Pancreas (tissue), 10 donors: ENCODE measurements at regions not wholly inside any gene's neighbourhood (a gene's known extent, or its start where the extent isn't known, plus 50 kb on each side); places are given as distances from the start of the nearest gene placed in this dataset.

Source experiments
- ATAC-seq, 4 donors: fragments of 200-7000 bp; cut with Tn5 transposase; one replicate each; pipeline versions ENCODE4 v1.8.0 to v1.9.1; 2020; ENCODE audit warnings: mild to moderate bottlenecking in 4 of 4, moderate library complexity in 4 of 4
- DNase-seq, 6 donors: peaks; one replicate each; pipeline ENCODE4 v3.0.0-alpha.2; 2020
- FAIRE-seq: peaks from 2 replicates; lab custom pipeline; 2012; peaks lifted over from hg19 to GRCh38; lab: Jason Lieb, UNC
- H3K27ac ChIP-seq, 4 donors: fragments of 200-600 bp; sonication (generic); 1 replicate in 3 of 4; 2 replicates in 1 of 4; pipeline versions ENCODE4 v1.5.0 to v1.8.0; 2020
- H3K27me3 ChIP-seq, 4 donors: fragments of 200-600 bp; one replicate each; pipeline ENCODE4 v1.8.0; 2021
- H3K36me3 ChIP-seq, 3 donors: fragments of 200-600 bp; sonication (generic) in 1 of 3; one replicate each; pipeline versions ENCODE4 v1.5.0 to v1.8.0; 2020 to 2021
- H3K4me1 ChIP-seq, 3 donors: fragments of 200-600 bp; one replicate each; pipeline ENCODE4 v1.8.0; 2021
- H3K4me3 ChIP-seq, 4 donors: fragments of 200-600 bp; sonication (generic) in 2 of 4; one replicate each; pipeline versions ENCODE4 v1.5.0 to v1.8.0; 2020 to 2021
- H3K9me3 ChIP-seq, 4 donors: fragments of 200-600 bp; one replicate each; pipeline ENCODE4 v1.8.0; 2021
- WGBS, 2 donors: extraction: QIAGEN DNeasy Blood & Tissue Kit; methylation state at CpG; one replicate each; pipeline ENCODE4 v1.1.7; 2013; 5-methylcytosine and 5-hydroxymethylcytosine counted together
- intact Hi-C, 3 donors: fragments of 100-400 bp; cut with DNase I; formaldehyde crosslinking; loops; one replicate each; pipeline versions ENCODE4 v1.11.1 to v1.14.2; 2022
- TF ChIP-seq, protein P1 (sequence below), 4 donors: fragments of 200-600 bp; sonication (generic) in 3 of 4; IDR thresholded peaks; one replicate each; pipeline versions ENCODE4 v1.5.0 to v1.8.0; 2021; ENCODE audit warnings: antibody characterized with exemption in 4 of 4
- donor health status: healthy with polysubstance abuse.
- donor health status: DM: no; HTN: no; CAD: no; lungs with moderate emphysema.
- donor health status: DM: no; HTN: no; CAD: no.
- donor health status: control.
- donor health status: control.
- donor health status: Bipolar disorder and iron deficiency.
- donor health status: DM: yes; HTN: yes; CAD: no.
- donor health status: DM: no; HTN: no; CAD: no.
- donor health status: DM: no; HTN: no; CAD: no.
- donor health status: DM: yes; HTN: yes; CAD: no.

- Histone ChIP-seq H3K36me3 (no peaks in the 10 kb centered on the region), H3K4me1 (no peaks in the 10 kb centered on the region), H3K4me3 (no peak overlapping the region), H3K27me3 (no peaks in the 10 kb centered on the region), H3K27ac (no peak overlapping the region), H3K9me3 (no peaks in the 10 kb centered on the region)
- intact Hi-C loops = no loop called here
- no peak for ATAC-seq
- TF ChIP-seq, protein P1, sequence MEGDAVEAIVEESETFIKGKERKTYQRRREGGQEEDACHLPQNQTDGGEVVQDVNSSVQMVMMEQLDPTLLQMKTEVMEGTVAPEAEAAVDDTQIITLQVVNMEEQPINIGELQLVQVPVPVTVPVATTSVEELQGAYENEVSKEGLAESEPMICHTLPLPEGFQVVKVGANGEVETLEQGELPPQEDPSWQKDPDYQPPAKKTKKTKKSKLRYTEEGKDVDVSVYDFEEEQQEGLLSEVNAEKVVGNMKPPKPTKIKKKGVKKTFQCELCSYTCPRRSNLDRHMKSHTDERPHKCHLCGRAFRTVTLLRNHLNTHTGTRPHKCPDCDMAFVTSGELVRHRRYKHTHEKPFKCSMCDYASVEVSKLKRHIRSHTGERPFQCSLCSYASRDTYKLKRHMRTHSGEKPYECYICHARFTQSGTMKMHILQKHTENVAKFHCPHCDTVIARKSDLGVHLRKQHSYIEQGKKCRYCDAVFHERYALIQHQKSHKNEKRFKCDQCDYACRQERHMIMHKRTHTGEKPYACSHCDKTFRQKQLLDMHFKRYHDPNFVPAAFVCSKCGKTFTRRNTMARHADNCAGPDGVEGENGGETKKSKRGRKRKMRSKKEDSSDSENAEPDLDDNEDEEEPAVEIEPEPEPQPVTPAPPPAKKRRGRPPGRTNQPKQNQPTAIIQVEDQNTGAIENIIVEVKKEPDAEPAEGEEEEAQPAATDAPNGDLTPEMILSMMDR (IDR thresholded peaks at IDR 0.05) = no peak
- no peak for DNase-seq
- FAIRE-seq = no peak
Measured at GRCh38 chr3:34381243-34381642, 582.8 kb downstream of the PDCD6IP start.

DNA sequence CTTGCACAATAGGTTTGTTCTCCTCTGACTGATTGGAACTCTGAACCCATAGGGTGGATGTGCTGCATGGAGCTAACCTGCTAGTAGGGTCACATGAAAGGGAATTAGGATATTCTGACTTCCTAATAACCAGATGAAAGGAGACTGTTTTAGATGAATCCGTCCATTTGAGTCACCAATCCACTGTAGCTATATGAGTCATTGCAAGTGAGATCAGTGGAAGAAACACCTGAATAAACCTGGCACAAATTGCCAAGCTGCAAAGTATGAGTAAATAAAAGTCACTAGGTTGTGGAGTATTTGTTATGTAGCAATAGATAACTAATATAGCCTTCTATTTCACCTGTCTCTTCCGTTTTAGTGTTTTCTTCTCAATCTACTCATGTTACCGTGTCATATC lies 584.4 kb downstream of the PDCD6IP start:
- H3K36me3 ChIP-seq = no peaks in the 10 kb centered on the region
- no peak overlapping the region for H3K27ac ChIP-seq
- TF ChIP-seq, protein P1 (IDR thresholded peaks at IDR 0.05) = no peak
- peak in 2 of 6 donors; percentile 3 to 15 for DNase-seq
- no peaks in the 10 kb centered on the region for H3K27me3 ChIP-seq
- H3K4me1 ChIP-seq = no peaks in the 10 kb centered on the region
- 25 to 28% methylated on average over 3 of the region's 3 CpGs for WGBS, 2 donors
- intact Hi-C loops = no loop called here
- FAIRE-seq = no peak
- no peaks in the 10 kb centered on the region for H3K9me3 ChIP-seq
- ATAC-seq = peak; percentile 70 to 92 (median 82)
- no peak overlapping the region for H3K4me3 ChIP-seq

- Histone ChIP-seq H3K27me3 (no peaks in the 10 kb centered on the region), H3K36me3 (no peaks in the 10 kb centered on the region), H3K9me3 (no peaks in the 10 kb centered on the region), H3K27ac (no peak overlapping the region), H3K4me3 (no peak overlapping the region), H3K4me1 (no peaks in the 10 kb centered on the region)
- no peak for ATAC-seq
- FAIRE-seq = no peak
- intact Hi-C loops = no loop called here
- TF ChIP-seq, protein P1 (IDR thresholded peaks at IDR 0.05) = no peak
- no peak for DNase-seq
Measured at GRCh38 chr3:34386309-34386708, 587.9 kb downstream of the PDCD6IP start.

DNA sequence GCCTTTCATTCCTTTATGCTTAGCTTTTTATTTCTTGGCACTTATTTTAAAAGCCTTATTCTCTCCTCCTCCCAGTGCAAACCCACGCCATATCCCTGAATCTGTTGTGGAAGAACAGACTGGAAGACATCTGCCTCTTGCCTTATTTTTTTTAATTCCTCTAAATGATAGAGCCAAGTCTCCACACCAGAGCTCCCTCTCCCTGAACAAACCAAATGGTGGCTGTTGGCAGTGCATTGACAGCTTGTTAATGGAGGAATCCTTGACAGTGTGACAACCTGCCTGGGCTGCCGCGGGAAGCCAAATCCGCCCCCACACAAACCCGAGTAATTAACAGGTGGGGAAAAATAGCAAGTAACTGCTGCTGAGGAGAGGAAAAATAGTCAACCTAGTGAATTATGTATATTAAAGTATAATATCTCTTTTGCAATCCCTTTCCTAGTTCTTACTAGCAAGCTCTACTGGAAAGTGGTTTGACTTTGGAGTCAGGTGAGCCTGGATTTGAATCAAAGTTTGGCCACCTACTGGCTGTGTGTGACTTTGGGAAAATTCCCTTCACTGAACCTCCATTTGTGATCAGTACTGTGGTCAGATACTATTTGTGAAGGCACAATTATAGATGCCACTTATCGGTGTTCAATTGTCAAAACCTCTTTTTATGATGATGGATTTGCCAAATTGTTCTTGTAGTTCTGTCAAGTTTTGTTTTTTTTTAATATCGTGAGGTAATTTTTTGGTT lies 589.6 kb downstream of the PDCD6IP start:
- peak in 1 of 6 donors; percentile 10 for DNase-seq
- no peaks in the 10 kb centered on the region for H3K4me1 ChIP-seq
- WGBS, 2 donors = 56 to 59% methylated on average over 7 of the region's 7 CpGs
- no peak overlapping the region for H3K27ac ChIP-seq
- ATAC-seq = no peak
- H3K9me3 ChIP-seq = no peaks in the 10 kb centered on the region
- FAIRE-seq = no peak
- H3K36me3 ChIP-seq = no peaks in the 10 kb centered on the region
- intact Hi-C loops = no loop called here
- H3K27me3 ChIP-seq = no peaks in the 10 kb centered on the region
- TF ChIP-seq, protein P1 (IDR thresholded peaks at IDR 0.05) = no peak
- H3K4me3 ChIP-seq = no peak overlapping the region

GRCh38 chr3:34388830-34389229 lies 590.4 kb downstream of the PDCD6IP start:
- ATAC-seq = no peak
- no peak for DNase-seq
- no peaks in the 10 kb centered on the region for H3K36me3 ChIP-seq
- no peaks in the 10 kb centered on the region for H3K4me1 ChIP-seq
- no peak for FAIRE-seq
- no peak overlapping the region for H3K27ac ChIP-seq
- 40 to 48% methylated on average over 2 of the region's 2 CpGs for WGBS, 2 donors
- H3K9me3 ChIP-seq = no peaks in the 10 kb centered on the region
- TF ChIP-seq, protein P1 (IDR thresholded peaks at IDR 0.05) = no peak
- no peaks in the 10 kb centered on the region for H3K27me3 ChIP-seq
- intact Hi-C loops = no loop called here
- H3K4me3 ChIP-seq = no peak overlapping the region
